HCT116 (cell line): ENCODE measurements at regions not wholly inside any gene's neighbourhood (a gene's known extent, or its start where the extent isn't known, plus 50 kb on each side); places are given as distances from the start of the nearest gene placed in this dataset.

Experiments
- ATAC-seq: fragments of 200-7000 bp; cut with Tn5 transposase; 2 replicates; pipeline ENCODE4 v1.9.1; 2020; ENCODE audit warnings: mild to moderate bottlenecking, moderate library complexity
- BruUV-seq: library from RNA; stranded (reverse); fragments of 400-500 nt; replicated peaks from 2 replicates; lab custom pipeline; 2021; lab: Mats Ljungman, UMichigan
- CTCF ChIA-PET: fragments of 300-600 bp; sonication (Branson Sonifier 250); formaldehyde crosslinking; loops from one replicate; lab custom pipeline; 2021; ENCODE audit warnings: antibody characterized with exemption; lab: Charles Lee
- POLR2A ChIA-PET: fragments of 300-600, 350-600 bp; sonication (Branson Sonifier 250); formaldehyde crosslinking; loops from one replicate; lab custom pipeline; 2021; ENCODE audit warnings: antibody characterized with exemption; lab: Charles Lee
- RAD21 ChIA-PET, 2 experiments: fragments of 300-600 bp; sonication (Branson Sonifier 250); formaldehyde crosslinking; loops; one replicate each; lab custom pipeline; 2023; ENCODE audit warnings: low total read pairs in 2 of 2; ENCODE audit not compliant: uncharacterized antibody in 2 of 2, unreplicated experiment in 2 of 2, low non-redundant PET in 1 of 2; lab: Charles Lee
- DNase-seq: peaks from one replicate; pipeline ENCODE4 v3.0.0-alpha.2; 2010; ENCODE audit warnings: low read depth, low spot score
- H2AFZ ChIP-seq: fragments of 200-600 bp; shearing (Covaris generic), sonication (generic); 2 replicates; pipeline ENCODE4 v1.6.1; 2017; ENCODE audit warnings: low read depth, mixed run types, mixed read lengths, antibody characterized with exemption, low read length; ENCODE audit not compliant: poor library complexity, severe bottlenecking
- H3K27ac ChIP-seq: 2 replicates; pipeline ENCODE4 v1.5.1; 2012; ENCODE audit warnings: low read depth, low read length
- H3K27me3 ChIP-seq: fragments of 200-600 bp; sonication (generic); 2 replicates; pipeline ENCODE4 v1.6.1; 2016; ENCODE audit warnings: mixed run types, low read length, mixed read lengths; ENCODE audit not compliant: insufficient read depth
- H3K36me3 ChIP-seq, 2 experiments: fragments of 200-500 bp in 1 of 2; fragments of 200-600 bp in 1 of 2; sonication (Bioruptor generic) in 1 of 2; sonication (generic) in 1 of 2; 2 replicates each; pipeline versions ENCODE4 v1.5.1 to v1.6.1; 2014 to 2016; ENCODE audit warnings: low read length in 2 of 2, inconsistent platforms in 1 of 2, mixed read lengths in 1 of 2, mixed run types in 1 of 2; ENCODE audit not compliant: insufficient read depth in 2 of 2, control insufficient read depth in 1 of 2
- H3K4me1 ChIP-seq, 2 experiments: fragments of 200-600 bp in 1 of 2; sonication (generic) in 1 of 2; 2 replicates each; pipeline versions ENCODE4 v1.5.1 to v1.6.1; 2012 to 2017; ENCODE audit warnings: low read length in 2 of 2, inconsistent platforms in 1 of 2, mild to moderate bottlenecking in 1 of 2, mixed read lengths in 1 of 2, mixed run types in 1 of 2, moderate library complexity in 1 of 2; ENCODE audit not compliant: insufficient read depth in 2 of 2, control insufficient read depth in 1 of 2
- H3K4me2 ChIP-seq: fragments of 200-600 bp; sonication (generic); 2 replicates; pipeline ENCODE4 v1.6.1; 2017; ENCODE audit warnings: mixed run types, low read length, mixed read lengths
- H3K4me3 ChIP-seq, 2 experiments: fragments of 200-600 bp in 1 of 2; sonication (generic) in 1 of 2; replicated peaks in 1 of 2; 2 replicates each; pipeline ENCODE4 v1.5.1; 2011 to 2016; ENCODE audit warnings: low read length in 2 of 2, control low read depth in 1 of 2, low read depth in 1 of 2, mild to moderate bottlenecking in 1 of 2, mixed read lengths in 1 of 2, mixed run types in 1 of 2
- H3K79me2 ChIP-seq: fragments of 200-600 bp; sonication (generic); 2 replicates; pipeline ENCODE4 v1.6.1; 2017; ENCODE audit warnings: mild to moderate bottlenecking, mixed run types, low read length, moderate library complexity, mixed read lengths; ENCODE audit not compliant: insufficient read depth
- H3K9ac ChIP-seq: fragments of 200-600 bp; sonication (generic); 2 replicates; pipeline ENCODE4 v1.6.1; 2016; ENCODE audit warnings: low read length, mixed read lengths
- H3K9me2 ChIP-seq: fragments of 200-600 bp; sonication (generic), shearing (Covaris generic); 2 replicates; pipeline ENCODE4 v1.6.1; 2017; ENCODE audit warnings: mixed run types, mild to moderate bottlenecking, moderate library complexity; ENCODE audit not compliant: insufficient read depth
- H3K9me3 ChIP-seq, 2 experiments: fragments of 200-500 bp in 1 of 2; fragments of 200-600 bp in 1 of 2; sonication (Bioruptor generic) in 1 of 2; sonication (generic) in 1 of 2; 2 replicates each; pipeline ENCODE4 v1.6.1; 2014 to 2017; ENCODE audit warnings: low read length in 2 of 2, mixed read lengths in 2 of 2, inconsistent platforms in 1 of 2, low read depth in 1 of 2, mild to moderate bottlenecking in 1 of 2, mixed run types in 1 of 2, moderate library complexity in 1 of 2; ENCODE audit not compliant: control insufficient read depth in 1 of 2, insufficient read depth in 1 of 2
- H4K20me1 ChIP-seq: fragments of 200-600 bp; sonication (generic), shearing (Covaris generic); 2 replicates; pipeline ENCODE4 v1.6.1; 2017; ENCODE audit warnings: mixed run types, mild to moderate bottlenecking, moderate library complexity; ENCODE audit not compliant: insufficient read depth
- CBX3 ChIP-seq: IDR thresholded peaks from 2 replicates; pipeline ENCODE4 v1.6.1; 2012; ENCODE audit warnings: low read depth
- CEBPB ChIP-seq: IDR thresholded peaks from 2 replicates; pipeline ENCODE4 v1.6.1; 2012; ENCODE audit warnings: low read depth
- EGR1 ChIP-seq: IDR thresholded peaks from 2 replicates; pipeline ENCODE4 v1.6.1; 2012; ENCODE audit warnings: low read depth
- EZH2phosphoT487 ChIP-seq: fragments of 200-600 bp; IDR thresholded peaks from 2 replicates; pipeline ENCODE4 v1.6.1; 2018; ENCODE audit warnings: antibody characterized with exemption, borderline replicate concordance
- FOSL1 ChIP-seq: IDR thresholded peaks from 2 replicates; pipeline ENCODE4 v1.6.1; 2012; ENCODE audit warnings: low read depth
- RAD21 ChIP-seq: IDR thresholded peaks from 2 replicates; pipeline ENCODE4 v1.6.1; 2012; ENCODE audit warnings: low read depth, mild to moderate bottlenecking
- SIN3A ChIP-seq: IDR thresholded peaks from 2 replicates; pipeline ENCODE4 v1.6.1; 2012; ENCODE audit warnings: low read depth
- SP1 ChIP-seq: IDR thresholded peaks from 2 replicates; pipeline ENCODE4 v1.6.1; 2012; ENCODE audit warnings: low read depth
- TCF7L2 ChIP-seq: IDR thresholded peaks from 2 replicates; pipeline ENCODE4 v1.7.0; 2011; ENCODE audit warnings: borderline replicate concordance, inconsistent platforms; ENCODE audit not compliant: insufficient read depth, insufficient read length; ENCODE audit errors: extremely low read depth
- ZFX ChIP-seq: fragments of 450-650 bp; IDR thresholded peaks from 2 replicates; pipeline ENCODE4 v1.6.1; 2017
- intact Hi-C: fragments of 100-400 bp; cut with micrococcal nuclease; formaldehyde crosslinking; loops from 2 replicates; pipeline ENCODE4 v1.10.0; 2022
- TF ChIP-seq, protein P1 (sequence below): IDR thresholded peaks from 2 replicates; pipeline ENCODE4 v1.6.1; 2012
- TF ChIP-seq, protein P2 (sequence below): IDR thresholded peaks from 2 replicates; pipeline ENCODE4 v1.6.1; 2012

DNA sequence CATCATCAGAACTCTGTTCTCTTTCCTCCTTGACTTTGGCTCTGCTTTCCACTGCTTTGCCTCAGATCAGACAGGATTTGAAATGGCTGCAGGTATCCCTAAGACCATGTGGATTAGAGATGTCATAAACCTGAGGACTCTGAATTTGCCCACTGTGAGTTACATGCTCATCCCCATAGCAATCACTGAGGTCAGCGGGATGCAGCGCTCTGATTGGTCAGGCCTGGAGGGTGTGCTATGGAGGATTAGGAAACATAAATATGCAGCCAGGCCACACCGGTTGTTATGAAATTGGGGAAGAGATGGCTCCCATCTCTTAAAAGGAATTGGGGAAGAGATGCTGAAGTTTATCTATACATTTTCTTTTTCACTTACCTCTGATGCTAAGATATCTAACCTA is 73.7 kb upstream of the DNAJC10 start:
- DNase-seq (peak; percentile 63), ATAC-seq (peak; percentile 99)
- Histone ChIP-seq H3K27ac (no peak overlapping the region), H3K9me3 (no peaks in the 10 kb centered on the region), H3K79me2 (no peaks in the 10 kb centered on the region), H3K9ac (no peak overlapping the region), H3K4me3 (no peak overlapping the region), H3K36me3 (no peaks in the 10 kb centered on the region), H4K20me1 (no peaks in the 10 kb centered on the region), H3K9me2 (no peaks in the 10 kb centered on the region), H3K27me3 (no peaks in the 10 kb centered on the region), H2AFZ (peak overlapping the region; percentile 49), H3K4me1 (0 out of 4 replicates have a peak, but pooled peaks cover 0 to 5% of the 10 kb centered on the region in 2 experiments), H3K4me2 (no peak overlapping the region)
- BruUV-seq = no TSS peak
- POLR2A ChIA-PET = no interaction called here
- TF ChIP-seq SP1 = peak; percentile 50
- no peak for TF ChIP-seq FOSL1
- intact Hi-C loops = loop anchor here (10.0 kb wide), 2 partner anchors 708 to 1178 kb away; no protein-coding TSS in a partner anchor
- RAD21 ChIA-PET = no interaction called here
- CTCF ChIA-PET = no interaction called here

DNA sequence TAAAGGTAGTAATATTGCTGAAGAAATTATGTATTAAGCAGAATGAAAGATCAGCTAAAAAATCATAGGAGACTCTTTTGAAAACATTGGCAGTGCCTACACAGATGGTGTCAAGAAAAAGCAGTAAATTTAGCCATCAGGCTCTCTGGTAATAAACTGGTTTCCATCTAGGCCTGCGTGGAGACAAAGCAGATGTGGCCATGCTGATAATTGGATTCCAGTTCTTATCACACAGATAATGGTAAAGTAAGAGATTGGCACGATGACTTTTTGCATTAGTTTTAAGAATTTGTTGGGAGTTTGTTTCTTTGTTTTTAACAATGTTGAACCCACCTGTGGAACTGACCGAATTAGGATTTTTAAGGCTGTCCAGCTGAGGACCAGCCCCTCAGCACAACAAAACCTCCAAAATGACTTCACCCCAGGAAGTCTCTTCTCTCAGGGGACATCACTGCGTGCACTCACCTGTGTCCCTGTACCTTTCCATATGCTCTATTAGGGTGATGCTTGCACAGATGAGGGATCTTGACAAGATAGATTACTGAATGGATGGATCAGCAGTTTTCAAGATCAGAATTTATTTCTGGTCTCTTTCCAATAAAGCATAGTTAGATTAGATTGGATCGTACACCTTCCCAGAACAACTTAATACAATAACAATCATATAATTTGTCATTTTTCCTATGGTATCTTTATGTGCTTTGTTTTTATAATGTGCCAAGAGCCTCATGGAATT is 69.1 kb upstream of the DNAJC10 start:
- H2AFZ ChIP-seq = no peak overlapping the region
- no peaks in the 10 kb centered on the region for H3K79me2 ChIP-seq

More for the DNA sequence above, 69.1 kb upstream of the DNAJC10 start:
- BruUV-seq = no TSS peak
- intact Hi-C loops = loop anchor here (5.0 to 10.0 kb wide), 4 partner anchors 55 to 1182 kb away; no protein-coding TSS in a partner anchor
- DNase-seq = no peak
- H3K9ac ChIP-seq = no peak overlapping the region
- ChIA-PET POLR2A (no interaction called here), RAD21 (no interaction called here), CTCF (interaction anchor here (2.7 to 3.4 kb wide), 2 partner anchors 406 to 460 kb away, joined by 25 to 68 read pairs; no protein-coding TSS in a partner anchor)
- H3K4me1 ChIP-seq = 0 out of 4 replicates have a peak, but pooled peaks cover 0 to 5% of the 10 kb centered on the region in 2 experiments
- H3K27ac ChIP-seq = no peak overlapping the region
- no peaks in the 10 kb centered on the region for H4K20me1 ChIP-seq
- H3K9me2 ChIP-seq = no peaks in the 10 kb centered on the region
- H3K4me2 ChIP-seq = no peak overlapping the region
- H3K27me3 ChIP-seq = no peaks in the 10 kb centered on the region
- no peak overlapping the region for H3K4me3 ChIP-seq
- TF ChIP-seq TCF7L2 = no peak
- TF ChIP-seq, protein P1, sequence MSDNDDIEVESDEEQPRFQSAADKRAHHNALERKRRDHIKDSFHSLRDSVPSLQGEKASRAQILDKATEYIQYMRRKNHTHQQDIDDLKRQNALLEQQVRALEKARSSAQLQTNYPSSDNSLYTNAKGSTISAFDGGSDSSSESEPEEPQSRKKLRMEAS = no peak
- no peak for TF ChIP-seq CBX3
- TF ChIP-seq, protein P2, sequence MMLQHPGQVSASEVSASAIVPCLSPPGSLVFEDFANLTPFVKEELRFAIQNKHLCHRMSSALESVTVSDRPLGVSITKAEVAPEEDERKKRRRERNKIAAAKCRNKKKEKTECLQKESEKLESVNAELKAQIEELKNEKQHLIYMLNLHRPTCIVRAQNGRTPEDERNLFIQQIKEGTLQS = no peak
- TF ChIP-seq SIN3A = no peak
- TF ChIP-seq SP1 = no peak
- TF ChIP-seq ZFX = no peak
- no peak for TF ChIP-seq EZH2phosphoT487
- TF ChIP-seq RAD21 = no peak
- no peak for TF ChIP-seq EGR1
- TF ChIP-seq CEBPB = no peak
- no peaks in the 10 kb centered on the region for H3K36me3 ChIP-seq
- ATAC-seq = no peak
- H3K9me3 ChIP-seq = no peaks in the 10 kb centered on the region
